Astrocyte (in vitro differentiated cells and primary cell): ENCODE measurements at regions not wholly inside any gene's neighbourhood (a gene's known extent, or its start where the extent isn't known, plus 50 kb on each side); places are given as distances from the start of the nearest gene placed in this dataset.

Experiments
- DNase-seq: peaks from one replicate; pipeline ENCODE4 v3.0.0-alpha.2; 2010; ENCODE audit warnings: low read depth
- FAIRE-seq: peaks from 2 replicates; lab custom pipeline; 2011; peaks lifted over from hg19 to GRCh38; lab: Jason Lieb, UNC
- H2AFZ ChIP-seq: 2 replicates; pipeline ENCODE4 v1.6.0; 2012; ENCODE audit warnings: low read depth, low read length, inconsistent platforms
- H3K27ac ChIP-seq: 2 replicates; pipeline ENCODE4 v1.5.1; 2011; ENCODE audit warnings: low read depth, low read length, inconsistent platforms
- H3K27me3 ChIP-seq: 2 replicates; pipeline ENCODE4 v1.6.0; 2011; ENCODE audit warnings: low read length, inconsistent platforms; ENCODE audit not compliant: insufficient read depth
- H3K36me3 ChIP-seq: 2 replicates; pipeline ENCODE4 v1.5.1; 2011; ENCODE audit warnings: low read length, inconsistent platforms; ENCODE audit not compliant: insufficient read depth
- H3K4me1 ChIP-seq: 2 replicates; pipeline ENCODE4 v1.5.1; 2011; ENCODE audit warnings: low read length, inconsistent platforms; ENCODE audit not compliant: insufficient read depth
- H3K4me2 ChIP-seq: 2 replicates; pipeline ENCODE4 v1.6.0; 2012; ENCODE audit warnings: low read length, inconsistent platforms
- H3K4me3 ChIP-seq: 2 replicates; pipeline ENCODE4 v1.5.1; 2011; ENCODE audit warnings: low read depth, mild to moderate bottlenecking, low read length, inconsistent platforms; ENCODE audit not compliant: insufficient read depth
- H3K79me2 ChIP-seq: 2 replicates; pipeline ENCODE4 v1.6.0; 2012; ENCODE audit warnings: mild to moderate bottlenecking, low read length, inconsistent platforms; ENCODE audit not compliant: insufficient read depth
- H3K9ac ChIP-seq: 2 replicates; pipeline ENCODE4 v1.6.0; 2012; ENCODE audit warnings: mild to moderate bottlenecking, low read length, inconsistent platforms
- H3K9me3 ChIP-seq: 2 replicates; pipeline ENCODE4 v1.5.1; 2012; ENCODE audit warnings: low read depth, mild to moderate bottlenecking, low read length, inconsistent platforms; ENCODE audit not compliant: insufficient read depth
- H4K20me1 ChIP-seq: 2 replicates; pipeline ENCODE4 v1.6.0; 2012; ENCODE audit warnings: low read length, inconsistent platforms; ENCODE audit not compliant: insufficient read depth
- H3K27ac Mint-ChIP-seq: one replicate; pipeline ENCODE4 v1.8.0; 2021; ENCODE audit warnings: mild to moderate bottlenecking, mixed read lengths; ENCODE audit not compliant: unreplicated experiment
- H3K27me3 Mint-ChIP-seq: one replicate; pipeline ENCODE4 v1.8.0; 2021; ENCODE audit warnings: low read depth, mixed read lengths; ENCODE audit not compliant: unreplicated experiment
- H3K36me3 Mint-ChIP-seq: one replicate; pipeline ENCODE4 v1.8.0; 2021; ENCODE audit warnings: low read depth, mixed read lengths; ENCODE audit not compliant: unreplicated experiment
- H3K4me1 Mint-ChIP-seq: one replicate; pipeline ENCODE4 v1.8.0; 2021; ENCODE audit warnings: low read depth, mixed read lengths; ENCODE audit not compliant: unreplicated experiment
- H3K4me3 Mint-ChIP-seq: one replicate; pipeline ENCODE4 v1.8.0; 2021; ENCODE audit warnings: mild to moderate bottlenecking, moderate library complexity, mixed read lengths; ENCODE audit not compliant: unreplicated experiment
- H3K9me3 Mint-ChIP-seq: one replicate; pipeline ENCODE4 v1.8.0; 2021; ENCODE audit warnings: mild to moderate bottlenecking, mixed read lengths; ENCODE audit not compliant: unreplicated experiment
- EZH2 ChIP-seq: IDR thresholded peaks from 2 replicates; pipeline ENCODE4 v1.6.1; 2012; ENCODE audit warnings: mild to moderate bottlenecking, low read length, inconsistent platforms; ENCODE audit not compliant: insufficient read depth
- TF ChIP-seq, protein P1 (sequence below): IDR thresholded peaks from 2 replicates; pipeline ENCODE4 v1.5.1; 2011; ENCODE audit warnings: low read depth, mild to moderate bottlenecking, inconsistent platforms, low read length, moderate library complexity; ENCODE audit not compliant: insufficient read depth

- H3K9me3 Mint-ChIP-seq = no peaks in the 10 kb centered on the region
- no peak overlapping the region for H3K4me3 Mint-ChIP-seq
These were observed 502.6 kb downstream of the FUT8 start for GRCh38 chr14:65915125-65915524.

DNA sequence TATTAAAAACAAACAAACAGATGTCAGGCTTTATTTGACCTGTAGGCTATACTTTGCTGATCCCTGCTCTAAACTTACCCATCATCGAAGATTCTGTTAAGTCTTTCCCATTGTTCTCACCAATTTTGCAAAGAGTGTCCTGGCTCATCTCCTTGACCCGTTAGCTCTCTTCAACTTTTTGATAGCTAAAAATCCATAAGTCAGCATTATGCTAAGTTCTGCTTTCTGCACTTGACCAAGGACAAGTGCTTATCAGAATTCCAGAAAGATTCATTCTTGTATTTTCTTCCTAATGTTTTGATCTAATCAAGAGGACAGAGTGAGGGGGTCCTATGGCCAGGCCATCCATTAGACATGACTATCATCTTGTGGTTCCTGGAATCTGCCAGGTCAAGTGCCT, 503.5 kb downstream of the FUT8 start:
- Mint-ChIP-seq H3K27ac (no peak overlapping the region), H3K4me1 (peaks cover 3% of the 10 kb centered on the region), H3K9me3 (no peaks in the 10 kb centered on the region), H3K4me3 (no peak overlapping the region), H3K27me3 (peaks cover 6% of the 10 kb centered on the region), H3K36me3 (no peaks in the 10 kb centered on the region)
- Histone ChIP-seq H3K4me3 (no peak overlapping the region), H3K79me2 (no peaks in the 10 kb centered on the region), H3K27ac (no peak overlapping the region), H3K9ac (no peak overlapping the region), H3K4me1 (no peaks in the 10 kb centered on the region), H3K27me3 (no peaks in the 10 kb centered on the region), H3K4me2 (no peak overlapping the region), H2AFZ (no peak overlapping the region), H3K9me3 (no peaks in the 10 kb centered on the region), H4K20me1 (no peaks in the 10 kb centered on the region), H3K36me3 (no peaks in the 10 kb centered on the region)
- TF ChIP-seq, protein P1, sequence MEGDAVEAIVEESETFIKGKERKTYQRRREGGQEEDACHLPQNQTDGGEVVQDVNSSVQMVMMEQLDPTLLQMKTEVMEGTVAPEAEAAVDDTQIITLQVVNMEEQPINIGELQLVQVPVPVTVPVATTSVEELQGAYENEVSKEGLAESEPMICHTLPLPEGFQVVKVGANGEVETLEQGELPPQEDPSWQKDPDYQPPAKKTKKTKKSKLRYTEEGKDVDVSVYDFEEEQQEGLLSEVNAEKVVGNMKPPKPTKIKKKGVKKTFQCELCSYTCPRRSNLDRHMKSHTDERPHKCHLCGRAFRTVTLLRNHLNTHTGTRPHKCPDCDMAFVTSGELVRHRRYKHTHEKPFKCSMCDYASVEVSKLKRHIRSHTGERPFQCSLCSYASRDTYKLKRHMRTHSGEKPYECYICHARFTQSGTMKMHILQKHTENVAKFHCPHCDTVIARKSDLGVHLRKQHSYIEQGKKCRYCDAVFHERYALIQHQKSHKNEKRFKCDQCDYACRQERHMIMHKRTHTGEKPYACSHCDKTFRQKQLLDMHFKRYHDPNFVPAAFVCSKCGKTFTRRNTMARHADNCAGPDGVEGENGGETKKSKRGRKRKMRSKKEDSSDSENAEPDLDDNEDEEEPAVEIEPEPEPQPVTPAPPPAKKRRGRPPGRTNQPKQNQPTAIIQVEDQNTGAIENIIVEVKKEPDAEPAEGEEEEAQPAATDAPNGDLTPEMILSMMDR = no peak
- TF ChIP-seq EZH2 = no peak
- FAIRE-seq (no peak), DNase-seq (no peak)

More at GRCh38 chr14:65915125-65915524, 502.6 kb downstream of the FUT8 start:
- H3K9ac ChIP-seq = no peak overlapping the region
- no peak overlapping the region for H3K4me3 ChIP-seq
- no peaks in the 10 kb centered on the region for H3K36me3 ChIP-seq
- FAIRE-seq (peak; percentile 43), DNase-seq (no peak)
- H2AFZ ChIP-seq = no peak overlapping the region
- no peak overlapping the region for H3K27ac Mint-ChIP-seq
- no peaks in the 10 kb centered on the region for H3K36me3 Mint-ChIP-seq
- no peaks in the 10 kb centered on the region for H3K27me3 ChIP-seq
- H3K4me1 ChIP-seq = no peaks in the 10 kb centered on the region
- H3K9me3 ChIP-seq = no peaks in the 10 kb centered on the region
- no peak overlapping the region for H3K27ac ChIP-seq
- no peaks in the 10 kb centered on the region for H3K79me2 ChIP-seq
- H3K4me1 Mint-ChIP-seq = peaks cover 7% of the 10 kb centered on the region
- no peak overlapping the region for H3K4me2 ChIP-seq
- H4K20me1 ChIP-seq = no peaks in the 10 kb centered on the region
- H3K27me3 Mint-ChIP-seq = peaks cover 4% of the 10 kb centered on the region
- TF ChIP-seq, protein P1 = no peak
- TF ChIP-seq EZH2 = no peak

GRCh38 chr14:65920996-65921395, 508.5 kb downstream of the FUT8 start:
- no peaks in the 10 kb centered on the region for H3K36me3 Mint-ChIP-seq
- TF ChIP-seq EZH2 = no peak
- TF ChIP-seq, protein P1 = no peak
- no peak overlapping the region for H3K27ac Mint-ChIP-seq
- H2AFZ ChIP-seq = no peak overlapping the region
- H3K4me3 ChIP-seq = no peak overlapping the region
- H3K27ac ChIP-seq = no peak overlapping the region
- no peaks in the 10 kb centered on the region for H3K9me3 Mint-ChIP-seq
- H3K9me3 ChIP-seq = no peaks in the 10 kb centered on the region
- DNase-seq (no peak), FAIRE-seq (no peak)
- no peaks in the 10 kb centered on the region for H3K4me1 ChIP-seq
- peaks cover under 1% of the 10 kb centered on the region for H3K27me3 ChIP-seq
- H4K20me1 ChIP-seq = no peaks in the 10 kb centered on the region
- no peak overlapping the region for H3K4me3 Mint-ChIP-seq
- H3K27me3 Mint-ChIP-seq = peaks cover 5% of the 10 kb centered on the region
- peaks cover 5% of the 10 kb centered on the region for H3K4me1 Mint-ChIP-seq
- no peaks in the 10 kb centered on the region for H3K36me3 ChIP-seq
- no peak overlapping the region for H3K4me2 ChIP-seq
- no peak overlapping the region for H3K9ac ChIP-seq
- no peaks in the 10 kb centered on the region for H3K79me2 ChIP-seq
